ENCODE measurements at regions not wholly inside any gene's neighbourhood (a gene's known extent, or its start where the extent isn't known, plus 50 kb on each side); places are given as distances from the start of the nearest gene placed in this dataset.

DNA sequence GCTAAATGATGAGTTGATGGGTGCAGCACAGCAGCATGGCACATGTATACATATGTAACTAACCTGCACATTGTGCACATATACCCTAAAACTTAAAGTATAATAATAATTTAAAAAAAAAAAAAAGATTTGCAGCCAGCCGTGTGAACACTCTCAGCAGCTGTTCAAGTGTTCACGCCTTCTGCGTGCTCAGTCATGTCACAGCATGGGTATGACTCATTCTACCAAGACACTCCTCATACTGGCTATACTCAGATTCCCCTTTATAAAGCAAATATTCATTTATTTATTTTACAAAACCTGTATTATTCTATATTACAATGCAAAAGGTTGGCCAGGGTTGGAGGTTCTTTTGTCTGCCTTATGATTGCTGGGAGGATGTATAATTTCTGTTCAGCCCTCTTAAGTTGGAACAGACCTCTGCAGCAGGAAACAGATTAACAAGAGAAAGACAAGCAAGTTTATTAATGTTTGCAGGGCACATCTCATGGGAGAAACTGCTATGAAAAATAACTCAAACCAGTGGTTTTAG lies 1230.6 kb upstream of the CHAC2 start:
- TF ChIP-seq, protein P1, sequence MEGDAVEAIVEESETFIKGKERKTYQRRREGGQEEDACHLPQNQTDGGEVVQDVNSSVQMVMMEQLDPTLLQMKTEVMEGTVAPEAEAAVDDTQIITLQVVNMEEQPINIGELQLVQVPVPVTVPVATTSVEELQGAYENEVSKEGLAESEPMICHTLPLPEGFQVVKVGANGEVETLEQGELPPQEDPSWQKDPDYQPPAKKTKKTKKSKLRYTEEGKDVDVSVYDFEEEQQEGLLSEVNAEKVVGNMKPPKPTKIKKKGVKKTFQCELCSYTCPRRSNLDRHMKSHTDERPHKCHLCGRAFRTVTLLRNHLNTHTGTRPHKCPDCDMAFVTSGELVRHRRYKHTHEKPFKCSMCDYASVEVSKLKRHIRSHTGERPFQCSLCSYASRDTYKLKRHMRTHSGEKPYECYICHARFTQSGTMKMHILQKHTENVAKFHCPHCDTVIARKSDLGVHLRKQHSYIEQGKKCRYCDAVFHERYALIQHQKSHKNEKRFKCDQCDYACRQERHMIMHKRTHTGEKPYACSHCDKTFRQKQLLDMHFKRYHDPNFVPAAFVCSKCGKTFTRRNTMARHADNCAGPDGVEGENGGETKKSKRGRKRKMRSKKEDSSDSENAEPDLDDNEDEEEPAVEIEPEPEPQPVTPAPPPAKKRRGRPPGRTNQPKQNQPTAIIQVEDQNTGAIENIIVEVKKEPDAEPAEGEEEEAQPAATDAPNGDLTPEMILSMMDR (IDR thresholded peaks at IDR 0.05; ENCODE audit: low read length), result no peak
- TF ChIP-seq EZH2 (optimal IDR thresholded peaks at IDR 0.05; ENCODE audit: low read depth, low read length), result no peak
